ENCODE measurements at regions not wholly inside any gene's neighbourhood (a gene's known extent, or its start where the extent isn't known, plus 50 kb on each side); places are given as distances from the start of the nearest gene placed in this dataset.

DNA sequence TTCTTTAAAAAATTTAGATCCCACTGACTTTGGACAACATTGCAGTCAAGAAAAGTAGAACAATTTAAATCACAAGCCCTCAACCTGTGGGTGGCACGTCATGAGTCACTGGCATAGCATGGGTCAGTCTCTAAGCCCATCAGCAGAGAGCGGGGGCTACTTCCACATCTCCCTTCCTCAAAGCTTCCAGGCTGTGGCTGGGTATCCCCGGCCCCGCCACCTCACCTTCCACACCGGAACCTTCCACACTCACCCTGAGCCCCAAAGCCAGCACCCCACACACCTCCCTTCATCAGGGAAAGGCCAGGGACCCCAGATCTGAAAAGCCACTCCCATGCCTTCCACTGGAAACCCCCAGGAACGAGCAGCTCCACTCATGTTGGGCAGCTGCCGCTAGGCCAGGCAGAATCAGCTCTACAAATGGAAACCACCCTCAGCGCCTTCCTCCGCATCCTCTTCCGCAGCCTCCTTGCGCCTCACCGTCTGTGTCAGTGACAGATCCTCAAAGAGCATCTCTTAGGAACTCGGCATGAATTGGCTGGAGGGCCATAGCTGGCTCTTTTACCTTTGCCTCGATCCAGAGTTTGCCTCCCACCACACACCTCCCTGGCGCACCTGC lies 156.5 kb downstream of the ERCC6L2 start:
- TF ChIP-seq, protein P1, sequence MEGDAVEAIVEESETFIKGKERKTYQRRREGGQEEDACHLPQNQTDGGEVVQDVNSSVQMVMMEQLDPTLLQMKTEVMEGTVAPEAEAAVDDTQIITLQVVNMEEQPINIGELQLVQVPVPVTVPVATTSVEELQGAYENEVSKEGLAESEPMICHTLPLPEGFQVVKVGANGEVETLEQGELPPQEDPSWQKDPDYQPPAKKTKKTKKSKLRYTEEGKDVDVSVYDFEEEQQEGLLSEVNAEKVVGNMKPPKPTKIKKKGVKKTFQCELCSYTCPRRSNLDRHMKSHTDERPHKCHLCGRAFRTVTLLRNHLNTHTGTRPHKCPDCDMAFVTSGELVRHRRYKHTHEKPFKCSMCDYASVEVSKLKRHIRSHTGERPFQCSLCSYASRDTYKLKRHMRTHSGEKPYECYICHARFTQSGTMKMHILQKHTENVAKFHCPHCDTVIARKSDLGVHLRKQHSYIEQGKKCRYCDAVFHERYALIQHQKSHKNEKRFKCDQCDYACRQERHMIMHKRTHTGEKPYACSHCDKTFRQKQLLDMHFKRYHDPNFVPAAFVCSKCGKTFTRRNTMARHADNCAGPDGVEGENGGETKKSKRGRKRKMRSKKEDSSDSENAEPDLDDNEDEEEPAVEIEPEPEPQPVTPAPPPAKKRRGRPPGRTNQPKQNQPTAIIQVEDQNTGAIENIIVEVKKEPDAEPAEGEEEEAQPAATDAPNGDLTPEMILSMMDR (IDR thresholded peaks at IDR 0.05; ENCODE audit: control extremely low read depth in 1 of 3, insufficient read depth in 1 of 3, low read depth in 1 of 3, low read length in 3 of 3), result no peak
- no peak for TF ChIP-seq EZH2 (IDR thresholded peaks at IDR 0.05; ENCODE audit: low read depth, low read length, severe bottlenecking)
- TF ChIP-seq EP300 (IDR thresholded peaks at IDR 0.05; ENCODE audit: borderline replicate concordance in 1 of 2, low read depth in 2 of 2, low read length in 2 of 2), result no peak
- no peak for TF ChIP-seq SP1 (IDR thresholded peaks at IDR 0.05; ENCODE audit: low read depth, low read length)
- TF ChIP-seq POLR2A (IDR thresholded peaks at IDR 0.05; ENCODE audit: control extremely low read depth in 1 of 2, low read depth in 2 of 2, low read length in 2 of 2), result no peak
- no peak for TF ChIP-seq SUZ12 (IDR thresholded peaks at IDR 0.05; ENCODE audit: low read length)
- no peak for TF ChIP-seq HDAC2 (IDR thresholded peaks at IDR 0.05; ENCODE audit: borderline replicate concordance in 1 of 2, low read depth in 2 of 2, low read length in 2 of 2)
- TF ChIP-seq ZNF274 (IDR thresholded peaks at IDR 0.05; ENCODE audit: borderline replicate concordance, extremely low read depth, low read length), result no peak
- TF ChIP-seq BRCA1 (IDR thresholded peaks at IDR 0.05; ENCODE audit: low read depth, low read length), result no peak
- TF ChIP-seq EGR1 (IDR thresholded peaks at IDR 0.05; ENCODE audit: borderline replicate concordance, low read depth, low read length), result no peak
- TF ChIP-seq POLR2AphosphoS5 (IDR thresholded peaks at IDR 0.05; ENCODE audit: low read depth, low read length), result no peak
